ENCODE measurements at regions not wholly inside any gene's neighbourhood (a gene's known extent, or its start where the extent isn't known, plus 50 kb on each side); places are given as distances from the start of the nearest gene placed in this dataset.

DNA sequence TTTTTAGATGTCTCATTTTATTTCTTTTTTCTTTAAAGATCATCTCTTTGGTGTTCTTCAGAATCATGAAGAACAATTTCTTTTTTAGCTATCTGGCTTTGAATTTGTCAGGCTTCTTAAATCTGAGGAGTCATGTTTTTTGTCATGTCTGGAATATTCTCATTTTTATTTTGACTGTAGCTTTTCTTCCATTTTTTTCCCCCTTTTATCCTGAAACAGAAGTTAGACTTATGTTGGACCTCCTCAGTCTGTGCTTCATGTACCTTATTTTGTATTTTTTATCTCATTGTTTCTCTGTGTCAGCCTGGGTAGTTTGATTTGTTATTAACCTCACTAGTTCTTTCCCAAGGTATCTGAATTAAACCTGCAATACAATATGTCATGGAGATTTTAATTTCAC is 319.2 kb upstream of the ADGRL4 start:
- Histone ChIP-seq H3K4me1 (no peaks in the 10 kb centered on the region), H3K36me3 (no peaks in the 10 kb centered on the region), H3K27me3 (no peaks in the 10 kb centered on the region), H3K27ac (no peak overlapping the region), H3K4me3 (no peak overlapping the region), H3K9me3 (peaks cover 0 to 5% of the 10 kb centered on the region in 2 donors)
- TF ChIP-seq CTCF (IDR thresholded peaks at IDR 0.05): no peak
- DNase-seq (ENCODE audit: low spot score): no peak

GRCh38 chr1:79325126-79325525 is 318.6 kb upstream of the ADGRL4 start:
- no peaks in the 10 kb centered on the region for H3K36me3 ChIP-seq
- no peak for DNase-seq (ENCODE audit: low spot score)
- H3K4me1 ChIP-seq: no peaks in the 10 kb centered on the region
- no peaks in the 10 kb centered on the region for H3K27me3 ChIP-seq
- no peak overlapping the region for H3K4me3 ChIP-seq
- H3K27ac ChIP-seq: no peak overlapping the region
- H3K9me3 ChIP-seq: peaks cover 0 to 5% of the 10 kb centered on the region in 2 donors
- TF ChIP-seq CTCF (IDR thresholded peaks at IDR 0.05): no peak

- no peaks in the 10 kb centered on the region for H3K27me3 ChIP-seq
- no peak overlapping the region for H3K27ac ChIP-seq
Measured at GRCh38 chr1:79323239-79324025, 316.9 kb upstream of the ADGRL4 start.

GRCh38 chr1:79322511-79323027 is 316.0 kb upstream of the ADGRL4 start:
- H3K27me3 ChIP-seq: no peaks in the 10 kb centered on the region
- H3K4me3 ChIP-seq: no peak overlapping the region
- no peaks in the 10 kb centered on the region for H3K36me3 ChIP-seq
- TF ChIP-seq CTCF (IDR thresholded peaks at IDR 0.05): no peak
- H3K27ac ChIP-seq: no peak overlapping the region
- DNase-seq (ENCODE audit: low spot score): no peak
- H3K4me1 ChIP-seq: no peaks in the 10 kb centered on the region
- H3K9me3 ChIP-seq: peaks cover 0 to 5% of the 10 kb centered on the region in 2 donors

More at GRCh38 chr1:79323239-79324025, 316.9 kb upstream of the ADGRL4 start:
- no peak overlapping the region for H3K4me3 ChIP-seq
- H3K9me3 ChIP-seq: peaks cover 0 to 5% of the 10 kb centered on the region in 2 donors
- no peaks in the 10 kb centered on the region for H3K36me3 ChIP-seq
- H3K4me1 ChIP-seq: no peaks in the 10 kb centered on the region
- DNase-seq (ENCODE audit: low spot score): no peak
- TF ChIP-seq CTCF (IDR thresholded peaks at IDR 0.05): no peak

DNA sequence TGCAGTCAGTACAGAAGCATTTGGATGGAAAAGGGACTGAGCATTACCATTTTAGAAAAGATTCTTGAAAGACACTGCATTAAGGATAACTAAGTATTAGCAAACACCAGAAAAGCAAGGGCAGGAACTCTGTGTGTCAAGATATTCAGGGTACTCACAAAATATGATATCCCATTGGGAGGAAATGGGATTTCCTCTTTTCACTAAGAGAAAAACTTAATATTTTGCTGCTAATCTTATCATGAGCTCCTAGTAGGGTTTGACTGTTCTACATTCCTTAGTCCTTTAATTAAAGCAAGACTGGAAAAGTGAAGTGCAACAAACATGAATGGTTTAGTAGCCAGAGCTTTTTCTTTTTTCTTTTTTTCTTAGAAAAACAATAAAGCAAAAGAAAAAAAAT is 305.9 kb upstream of the ADGRL4 start:
- no peak overlapping the region for H3K27ac ChIP-seq
- no peaks in the 10 kb centered on the region for H3K4me1 ChIP-seq
- no peaks in the 10 kb centered on the region for H3K9me3 ChIP-seq
- no peak overlapping the region for H3K4me3 ChIP-seq
- no peak for TF ChIP-seq CTCF (IDR thresholded peaks at IDR 0.05)
- H3K36me3 ChIP-seq: no peaks in the 10 kb centered on the region
- no peak for DNase-seq (ENCODE audit: low spot score)
- no peaks in the 10 kb centered on the region for H3K27me3 ChIP-seq

Data from right atrium auricular region (tissue), 2 donors.